WERI-Rb-1 (cell line): ENCODE measurements at regions not wholly inside any gene's neighbourhood (a gene's known extent, or its start where the extent isn't known, plus 50 kb on each side); places are given as distances from the start of the nearest gene placed in this dataset.

ENCODE experiments used
- DNase-seq: peaks from one replicate; pipeline ENCODE4 v3.0.0-alpha.2; 2020
- H3K27ac ChIP-seq: fragments of 250-450 bp; sonication (Bioruptor Pico); 2 replicates; pipeline ENCODE4 v1.5.1; 2020; ENCODE audit warnings: mild to moderate bottlenecking, moderate library complexity
- H3K27me3 ChIP-seq: fragments of 250-450 bp; sonication (Bioruptor Pico); 2 replicates; pipeline ENCODE4 v1.5.1; 2021; ENCODE audit warnings: mild to moderate bottlenecking, low read depth, moderate library complexity; ENCODE audit not compliant: insufficient read depth, severe bottlenecking
- H3K36me3 ChIP-seq: fragments of 250-450 bp; sonication (Bioruptor Pico); 2 replicates; pipeline ENCODE4 v1.5.1; 2020; ENCODE audit warnings: mild to moderate bottlenecking, moderate library complexity
- H3K4me3 ChIP-seq: 2 replicates; pipeline ENCODE4 v1.5.1; 2011; ENCODE audit warnings: low read depth, mild to moderate bottlenecking, control low read depth, low read length
- H3K9me3 ChIP-seq: fragments of 250-450 bp; sonication (Bioruptor Pico); 2 replicates; pipeline ENCODE4 v1.5.1; 2021; ENCODE audit warnings: mild to moderate bottlenecking, moderate library complexity; ENCODE audit not compliant: severe bottlenecking
- CTCF ChIP-seq: IDR thresholded peaks from 2 replicates; pipeline ENCODE4 v1.5.1; 2011; ENCODE audit warnings: low read depth, mild to moderate bottlenecking, control low read depth, inconsistent platforms, low read length

GRCh38 chr4:155546451-155546850 lies 120.2 kb upstream of the GUCY1A1 start:
- Histone ChIP-seq H3K27ac (no peak overlapping the region), H3K4me3 (no peak overlapping the region), H3K27me3 (no peaks in the 10 kb centered on the region), H3K9me3 (no peaks in the 10 kb centered on the region), H3K36me3 (no peaks in the 10 kb centered on the region)
- no peak for TF ChIP-seq CTCF
- DNase-seq: no peak

GRCh38 chr4:155545456-155545855 lies 121.2 kb upstream of the GUCY1A1 start:
- H3K36me3 ChIP-seq: no peaks in the 10 kb centered on the region

DNA sequence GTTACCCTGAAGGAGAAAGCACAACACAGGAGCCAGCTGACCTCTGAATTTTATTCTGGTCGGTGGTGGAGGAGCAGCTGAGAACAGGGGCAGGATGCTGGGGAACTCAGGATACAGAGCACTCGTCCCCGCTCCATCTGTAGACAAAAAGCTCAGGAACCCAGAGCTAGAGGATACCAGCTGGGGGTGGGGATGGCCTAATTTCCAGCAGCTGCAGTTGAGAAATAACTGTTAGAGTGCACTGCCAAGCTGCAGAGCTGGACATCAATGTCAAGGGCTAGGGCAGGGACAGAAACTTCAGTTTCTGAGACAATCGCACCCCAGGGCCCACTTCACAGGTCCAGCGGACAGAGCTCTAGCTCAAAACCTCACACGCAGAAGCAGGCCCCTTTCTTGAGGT lies 122.1 kb upstream of the GUCY1A1 start:
- Histone ChIP-seq H3K27me3 (no peaks in the 10 kb centered on the region), H3K4me3 (no peak overlapping the region), H3K9me3 (no peaks in the 10 kb centered on the region), H3K36me3 (no peaks in the 10 kb centered on the region), H3K27ac (no peak overlapping the region)
- no peak for DNase-seq
- no peak for TF ChIP-seq CTCF

More at GRCh38 chr4:155545456-155545855, 121.2 kb upstream of the GUCY1A1 start:
- Histone ChIP-seq H3K4me3 (no peak overlapping the region), H3K9me3 (no peaks in the 10 kb centered on the region), H3K27ac (no peak overlapping the region), H3K27me3 (no peaks in the 10 kb centered on the region)
- no peak for TF ChIP-seq CTCF
- no peak for DNase-seq

DNA sequence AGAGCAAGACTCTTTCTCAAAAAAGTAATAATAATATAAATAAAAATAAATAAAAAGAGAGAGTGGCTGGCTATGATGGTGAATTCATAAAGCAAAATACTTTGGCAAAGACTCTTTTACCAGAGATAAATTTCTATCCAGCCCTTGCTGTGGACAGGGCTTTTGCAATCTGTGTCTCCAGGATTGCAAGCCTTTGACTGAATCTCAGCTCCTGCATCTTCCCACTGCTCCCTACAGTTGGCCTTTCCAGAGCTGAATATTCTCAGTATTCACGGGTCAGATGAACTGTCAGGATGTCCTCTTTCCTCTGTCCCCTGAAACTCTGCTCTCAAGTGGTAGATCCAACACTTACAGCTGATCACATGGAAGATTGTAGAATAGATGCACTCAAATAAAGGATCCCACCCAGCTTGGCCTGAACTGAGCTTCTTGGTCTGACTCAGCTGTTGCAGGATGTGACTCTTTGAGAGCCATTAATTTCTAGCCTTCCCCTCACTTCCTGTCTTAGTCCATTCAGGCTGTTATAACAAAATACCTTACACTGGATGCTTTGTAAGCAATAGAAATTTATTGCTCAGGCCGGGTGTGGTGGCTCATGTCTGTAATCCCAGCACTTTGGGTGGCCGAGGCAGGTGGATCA lies 123.4 kb upstream of the GUCY1A1 start:
- H3K36me3 ChIP-seq: no peaks in the 10 kb centered on the region
- DNase-seq: no peak
- no peak overlapping the region for H3K4me3 ChIP-seq
- no peaks in the 10 kb centered on the region for H3K9me3 ChIP-seq
- no peaks in the 10 kb centered on the region for H3K27me3 ChIP-seq
- H3K27ac ChIP-seq: no peak overlapping the region
- TF ChIP-seq CTCF: no peak

GRCh38 chr4:155542415-155542814 lies 124.2 kb upstream of the GUCY1A1 start:
- no peak for DNase-seq
- Histone ChIP-seq H3K27me3 (no peaks in the 10 kb centered on the region), H3K27ac (no peak overlapping the region), H3K4me3 (no peak overlapping the region), H3K9me3 (no peaks in the 10 kb centered on the region), H3K36me3 (no peaks in the 10 kb centered on the region)
- TF ChIP-seq CTCF: no peak

- H3K9me3 ChIP-seq: no peaks in the 10 kb centered on the region
- no peak for TF ChIP-seq CTCF
- no peak overlapping the region for H3K27ac ChIP-seq
- H3K36me3 ChIP-seq: no peaks in the 10 kb centered on the region
- H3K27me3 ChIP-seq: no peaks in the 10 kb centered on the region
- no peak for DNase-seq
- no peak overlapping the region for H3K4me3 ChIP-seq
Observed at GRCh38 chr4:155541716-155542115, 124.9 kb upstream of the GUCY1A1 start.
